GM20000 (cell line): ENCODE measurements at regions not wholly inside any gene's neighbourhood (a gene's known extent, or its start where the extent isn't known, plus 50 kb on each side); places are given as distances from the start of the nearest gene placed in this dataset.

Experiments used
- DNase-seq: peaks from one replicate; pipeline ENCODE4 v3.0.0; 2012; ENCODE audit warnings: low spot score
- TF ChIP-seq, protein P1 (sequence below): IDR thresholded peaks from 2 replicates; pipeline ENCODE4 v1.5.1; 2012; ENCODE audit warnings: mild to moderate bottlenecking, control low read depth; ENCODE audit errors: extremely low read depth, missing control alignments

DNA sequence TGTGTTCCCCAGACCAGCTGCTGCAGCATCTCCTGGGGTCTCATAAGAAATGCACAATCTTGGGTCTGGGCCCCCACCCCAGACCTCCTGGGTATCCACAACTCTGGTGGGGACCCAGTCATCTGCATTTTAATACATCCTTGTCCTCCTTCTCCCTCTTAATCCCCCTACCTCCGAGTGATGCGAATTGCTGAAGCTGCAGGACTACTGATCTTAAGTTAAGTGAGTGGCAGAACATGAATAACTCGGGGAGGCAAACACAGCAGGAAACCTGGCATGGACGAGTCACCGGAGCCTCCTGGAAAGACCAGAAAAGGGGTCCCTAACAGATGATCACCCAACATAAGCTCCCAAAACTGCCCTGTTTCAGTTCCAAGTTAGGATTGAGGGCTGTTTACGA is 283.2 kb upstream of the MGAT5 start:
- no peak for DNase-seq
- TF ChIP-seq, protein P1, sequence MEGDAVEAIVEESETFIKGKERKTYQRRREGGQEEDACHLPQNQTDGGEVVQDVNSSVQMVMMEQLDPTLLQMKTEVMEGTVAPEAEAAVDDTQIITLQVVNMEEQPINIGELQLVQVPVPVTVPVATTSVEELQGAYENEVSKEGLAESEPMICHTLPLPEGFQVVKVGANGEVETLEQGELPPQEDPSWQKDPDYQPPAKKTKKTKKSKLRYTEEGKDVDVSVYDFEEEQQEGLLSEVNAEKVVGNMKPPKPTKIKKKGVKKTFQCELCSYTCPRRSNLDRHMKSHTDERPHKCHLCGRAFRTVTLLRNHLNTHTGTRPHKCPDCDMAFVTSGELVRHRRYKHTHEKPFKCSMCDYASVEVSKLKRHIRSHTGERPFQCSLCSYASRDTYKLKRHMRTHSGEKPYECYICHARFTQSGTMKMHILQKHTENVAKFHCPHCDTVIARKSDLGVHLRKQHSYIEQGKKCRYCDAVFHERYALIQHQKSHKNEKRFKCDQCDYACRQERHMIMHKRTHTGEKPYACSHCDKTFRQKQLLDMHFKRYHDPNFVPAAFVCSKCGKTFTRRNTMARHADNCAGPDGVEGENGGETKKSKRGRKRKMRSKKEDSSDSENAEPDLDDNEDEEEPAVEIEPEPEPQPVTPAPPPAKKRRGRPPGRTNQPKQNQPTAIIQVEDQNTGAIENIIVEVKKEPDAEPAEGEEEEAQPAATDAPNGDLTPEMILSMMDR = no peak

DNA sequence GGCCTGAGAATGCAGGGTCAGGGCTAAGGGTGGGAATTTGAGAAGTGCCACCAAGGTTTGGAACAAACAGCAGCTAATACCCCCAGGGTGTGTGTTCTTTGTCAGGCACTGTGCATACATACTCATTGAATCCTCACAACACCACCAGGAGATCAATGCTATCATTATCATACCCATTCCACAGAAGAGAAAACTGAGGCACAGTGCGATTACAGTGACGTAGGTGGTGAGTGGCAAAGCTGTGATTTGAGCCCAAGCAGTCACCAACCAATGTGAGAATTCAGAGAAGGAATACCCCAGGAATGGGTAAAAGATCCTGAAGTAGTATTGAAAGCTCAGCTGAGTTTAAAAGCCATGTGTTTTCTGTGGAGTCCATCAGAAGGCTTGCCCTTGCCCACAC is 281.6 kb upstream of the MGAT5 start:
- TF ChIP-seq, protein P1 = no peak
- DNase-seq = no peak

DNA sequence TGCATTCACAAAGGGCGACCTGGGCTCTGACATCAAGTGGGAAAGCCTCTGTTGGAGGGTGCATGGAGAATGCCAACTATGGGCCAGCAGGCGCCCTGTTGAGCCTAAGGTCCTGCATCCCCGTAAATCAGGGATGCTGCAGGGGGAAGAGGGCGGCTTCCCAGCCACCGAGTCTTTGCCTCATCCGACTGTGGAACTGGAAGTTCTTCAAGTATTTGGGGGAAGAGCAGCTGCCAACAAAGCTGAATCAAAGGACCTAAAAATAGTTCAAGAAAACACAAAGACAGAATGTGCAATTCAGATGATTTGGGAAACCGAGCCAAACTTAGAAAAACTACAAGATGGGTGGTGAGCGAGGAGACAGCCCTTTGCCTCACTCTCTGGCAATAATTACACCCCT is 281.1 kb upstream of the MGAT5 start:
- TF ChIP-seq, protein P1 = no peak
- no peak for DNase-seq

GRCh38 chr2:133974353-133974752 is 279.5 kb upstream of the MGAT5 start:
- TF ChIP-seq, protein P1 = no peak
- DNase-seq = no peak

GRCh38 chr2:133975135-133975534 is 278.7 kb upstream of the MGAT5 start:
- no peak for DNase-seq
- TF ChIP-seq, protein P1 = no peak

GRCh38 chr2:133975676-133976428 is 278.0 kb upstream of the MGAT5 start:
- TF ChIP-seq, protein P1 = no peak
- no peak for DNase-seq

GRCh38 chr2:133976659-133977058 is 277.2 kb upstream of the MGAT5 start:
- DNase-seq = no peak
- TF ChIP-seq, protein P1 = no peak
